H9 (cell line): ENCODE measurements at regions not wholly inside any gene's neighbourhood (a gene's known extent, or its start where the extent isn't known, plus 50 kb on each side); places are given as distances from the start of the nearest gene placed in this dataset.

Source experiments
- DNase-seq: peaks from one replicate; pipeline ENCODE4 v3.0.0-alpha.2; 2017
- H2AFZ ChIP-seq: one replicate; pipeline ENCODE4 v1.6.1; 2013; ENCODE audit warnings: mild to moderate bottlenecking, low read length, control low read depth, moderate library complexity
- H2AK5ac ChIP-seq: 2 replicates; pipeline ENCODE4 v1.6.1; 2013; ENCODE audit warnings: low read length, control low read depth, mixed read lengths; ENCODE audit not compliant: insufficient read length
- H2BK120ac ChIP-seq: one replicate; pipeline ENCODE4 v1.6.1; 2013; ENCODE audit warnings: low read depth, mild to moderate bottlenecking, low read length, control low read depth, inconsistent platforms; ENCODE audit not compliant: poor library complexity, severe bottlenecking
- H2BK12ac ChIP-seq: 2 replicates; pipeline ENCODE4 v1.6.1; 2013; ENCODE audit warnings: low read length, control low read depth, mixed read lengths, low read depth; ENCODE audit not compliant: insufficient read length
- H2BK15ac ChIP-seq: 2 replicates; pipeline ENCODE4 v1.6.1; 2013; ENCODE audit warnings: low read depth, low read length, control low read depth
- H2BK20ac ChIP-seq: one replicate; pipeline ENCODE4 v1.6.1; 2013; ENCODE audit warnings: low read depth, mild to moderate bottlenecking, low read length, control low read depth, inconsistent platforms; ENCODE audit not compliant: poor library complexity, severe bottlenecking
- H2BK5ac ChIP-seq: 2 replicates; pipeline ENCODE4 v1.6.1; 2013; ENCODE audit warnings: low read length, control low read depth, mixed read lengths; ENCODE audit not compliant: insufficient read length
- H3K14ac ChIP-seq: 2 replicates; pipeline ENCODE4 v1.6.1; 2013; ENCODE audit warnings: low read length, control low read depth; ENCODE audit not compliant: insufficient read depth
- H3K18ac ChIP-seq: 2 replicates; pipeline ENCODE4 v1.6.1; 2013; ENCODE audit warnings: low read depth, mild to moderate bottlenecking, mixed read lengths, low read length, control low read depth; ENCODE audit not compliant: insufficient read length
- H3K23ac ChIP-seq: 2 replicates; pipeline ENCODE4 v1.6.1; 2013; ENCODE audit warnings: low read length, control low read depth, mixed read lengths, low read depth; ENCODE audit not compliant: insufficient read length
- H3K23me2 ChIP-seq: 2 replicates; pipeline ENCODE4 v1.6.1; 2013; ENCODE audit warnings: low read depth, mild to moderate bottlenecking, mixed read lengths, low read length, control low read depth; ENCODE audit not compliant: insufficient read length, poor library complexity, severe bottlenecking
- H3K27ac ChIP-seq: 2 replicates; pipeline ENCODE4 v1.5.1; 2013; ENCODE audit warnings: low read length, control low read depth, mixed read lengths, low read depth; ENCODE audit not compliant: insufficient read length
- H3K27me3 ChIP-seq: 2 replicates; pipeline ENCODE4 v1.6.1; 2013; ENCODE audit warnings: low read length, control low read depth, inconsistent platforms; ENCODE audit not compliant: insufficient read depth
- H3K4ac ChIP-seq: 2 replicates; pipeline ENCODE4 v1.6.1; 2013; ENCODE audit warnings: low read depth, mild to moderate bottlenecking, control low read depth, inconsistent platforms, low read length, moderate library complexity
- H3K4me1 ChIP-seq: 2 replicates; pipeline ENCODE4 v1.6.1; 2013; ENCODE audit warnings: low read length, control low read depth, inconsistent platforms; ENCODE audit not compliant: insufficient read depth
- H3K4me2 ChIP-seq: 2 replicates; pipeline ENCODE4 v1.6.1; 2013; ENCODE audit warnings: low read length, control low read depth, mixed read lengths; ENCODE audit not compliant: insufficient read length, insufficient read depth
- H3K56ac ChIP-seq: 2 replicates; pipeline ENCODE4 v1.6.1; 2013; ENCODE audit warnings: low read depth, mild to moderate bottlenecking, mixed read lengths, low read length, control low read depth; ENCODE audit not compliant: insufficient read length
- H3K79me1 ChIP-seq: 2 replicates; pipeline ENCODE4 v1.6.1; 2013; ENCODE audit warnings: low read depth, mild to moderate bottlenecking, moderate library complexity, low read length, control low read depth, inconsistent platforms; ENCODE audit not compliant: insufficient read depth, poor library complexity, severe bottlenecking
- H3K79me2 ChIP-seq: 2 replicates; pipeline ENCODE4 v1.6.1; 2013; ENCODE audit warnings: low read length, control low read depth, inconsistent platforms; ENCODE audit not compliant: insufficient read depth
- H3K9ac ChIP-seq: 2 replicates; pipeline ENCODE4 v1.6.1; 2013; ENCODE audit warnings: low read length, control low read depth, mixed read lengths; ENCODE audit not compliant: insufficient read length; ENCODE audit errors: extremely low read depth
- H3K9me3 ChIP-seq: one replicate; pipeline ENCODE4 v1.6.1; 2013; ENCODE audit warnings: low read depth, low read length, inconsistent platforms; ENCODE audit not compliant: control insufficient read depth
- H3T11ph ChIP-seq: one replicate; pipeline ENCODE4 v1.6.1; 2013; ENCODE audit warnings: mild to moderate bottlenecking, low read length, control low read depth, inconsistent platforms
- H4K20me1 ChIP-seq: one replicate; pipeline ENCODE4 v1.6.1; 2013; ENCODE audit not compliant: control insufficient read depth, insufficient read length, insufficient read depth
- H4K5ac ChIP-seq: 2 replicates; pipeline ENCODE4 v1.6.1; 2013; ENCODE audit warnings: low read depth, mild to moderate bottlenecking, mixed read lengths, low read length, control low read depth; ENCODE audit not compliant: insufficient read length
- H4K8ac ChIP-seq: replicated peaks from 2 replicates; pipeline ENCODE4 v1.6.1; 2013; ENCODE audit warnings: low read length, control low read depth, mixed read lengths, low read depth; ENCODE audit not compliant: insufficient read length
- H4K91ac ChIP-seq: 2 replicates; pipeline ENCODE4 v1.6.1; 2013; ENCODE audit warnings: low read depth, mild to moderate bottlenecking, moderate library complexity, mixed read lengths, low read length, control low read depth; ENCODE audit not compliant: insufficient read length
- H3K27ac Mint-ChIP-seq, 3 experiments: 2 replicates in 2 of 3; 3 replicates in 1 of 3; pipeline ENCODE4 v1.8.0; 2020 to 2021; ENCODE audit warnings: mixed read lengths in 3 of 3, mild to moderate bottlenecking in 1 of 3, moderate library complexity in 1 of 3
- H3K27me3 Mint-ChIP-seq: 2 replicates; pipeline ENCODE4 v1.8.0; 2021; ENCODE audit warnings: low read depth, mild to moderate bottlenecking, moderate library complexity, mixed read lengths
- H3K36me3 Mint-ChIP-seq, 3 experiments: 2 replicates in 2 of 3; 3 replicates in 1 of 3; pipeline ENCODE4 v1.8.0; 2020 to 2021; ENCODE audit warnings: low read depth in 3 of 3, mixed read lengths in 3 of 3; ENCODE audit not compliant: insufficient read depth in 1 of 3
- H3K4me1 Mint-ChIP-seq, 2 experiments: 2 replicates each; pipeline ENCODE4 v1.8.0; 2020; ENCODE audit warnings: mixed read lengths in 2 of 2
- H3K4me3 Mint-ChIP-seq, 2 experiments: 2 replicates in 1 of 2; 3 replicates in 1 of 2; pipeline ENCODE4 v1.8.0; 2020 to 2021; ENCODE audit warnings: mild to moderate bottlenecking in 2 of 2, mixed read lengths in 2 of 2, moderate library complexity in 1 of 2
- H3K9me3 Mint-ChIP-seq, 2 experiments: 2 replicates in 1 of 2; 3 replicates in 1 of 2; pipeline ENCODE4 v1.8.0; 2020; ENCODE audit warnings: mild to moderate bottlenecking in 2 of 2, mixed read lengths in 2 of 2, moderate library complexity in 1 of 2
- WGBS: extraction: QIAGEN DNeasy Blood & Tissue Kit; methylation state at CpG from one replicate; pipeline ENCODE4 v1.1.7; 2013; ENCODE audit warnings: missing lambda C conversion rate, low lambda C conversion rate, mixed read lengths; ENCODE audit not compliant: insufficient read length; ENCODE audit errors: extremely low coverage; 5-methylcytosine and 5-hydroxymethylcytosine counted together
- TF ChIP-seq, protein P1 (sequence below): fragments of 200-600 bp; sonication (generic); conservative IDR thresholded peaks from 3 replicates; pipeline ENCODE4 v1.8.0; 2021; ENCODE audit warnings: antibody characterized with exemption, mild to moderate bottlenecking

DNA sequence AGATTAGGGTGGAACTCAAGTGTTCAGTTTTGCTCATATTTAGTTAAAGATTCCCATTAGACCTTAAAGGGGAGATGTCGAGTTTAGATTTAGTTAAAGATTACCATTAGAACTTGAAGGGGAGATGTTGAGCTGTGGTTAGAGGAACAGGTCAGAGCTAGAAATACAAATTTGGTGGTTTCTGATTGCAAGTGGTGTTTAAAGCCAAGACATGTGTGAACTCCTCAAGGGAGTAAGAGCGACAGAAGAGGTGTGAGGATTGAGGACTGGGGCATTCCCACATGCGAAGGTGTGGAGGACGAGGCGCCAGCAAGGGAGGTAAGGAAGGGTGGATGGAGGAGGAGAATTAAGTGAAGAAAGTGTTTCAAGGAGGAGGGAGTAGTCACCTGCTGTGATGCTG is 168.6 kb downstream of the IER5 start:
- no peak overlapping the region for H2BK120ac ChIP-seq
- H4K91ac ChIP-seq: no peak overlapping the region
- H3K9me3 ChIP-seq: no peaks in the 10 kb centered on the region
- H3K23ac ChIP-seq: no peak overlapping the region
- no peaks in the 10 kb centered on the region for H3K79me1 ChIP-seq
- H3K27ac Mint-ChIP-seq: no peak overlapping the region
- no peak overlapping the region for H3T11ph ChIP-seq
- no peak overlapping the region for H2BK12ac ChIP-seq
- H3K4me1 ChIP-seq: no peaks in the 10 kb centered on the region
- no peak overlapping the region for H3K18ac ChIP-seq
- DNase-seq: no peak
- no peaks in the 10 kb centered on the region; the same call in 1 of the 2 replicates for H3K27me3 ChIP-seq
- H3K56ac ChIP-seq: no peak overlapping the region
- peaks cover 25 to 28% of the 10 kb centered on the region in 2 experiments for H3K9me3 Mint-ChIP-seq
- no peak overlapping the region for H3K27ac ChIP-seq
- no peak overlapping the region for H2BK15ac ChIP-seq
- H4K20me1 ChIP-seq: no peaks in the 10 kb centered on the region
- no peak overlapping the region for H3K14ac ChIP-seq
- H2AFZ ChIP-seq: no peak overlapping the region
- no peaks in the 10 kb centered on the region for H3K23me2 ChIP-seq
- TF ChIP-seq, protein P1, sequence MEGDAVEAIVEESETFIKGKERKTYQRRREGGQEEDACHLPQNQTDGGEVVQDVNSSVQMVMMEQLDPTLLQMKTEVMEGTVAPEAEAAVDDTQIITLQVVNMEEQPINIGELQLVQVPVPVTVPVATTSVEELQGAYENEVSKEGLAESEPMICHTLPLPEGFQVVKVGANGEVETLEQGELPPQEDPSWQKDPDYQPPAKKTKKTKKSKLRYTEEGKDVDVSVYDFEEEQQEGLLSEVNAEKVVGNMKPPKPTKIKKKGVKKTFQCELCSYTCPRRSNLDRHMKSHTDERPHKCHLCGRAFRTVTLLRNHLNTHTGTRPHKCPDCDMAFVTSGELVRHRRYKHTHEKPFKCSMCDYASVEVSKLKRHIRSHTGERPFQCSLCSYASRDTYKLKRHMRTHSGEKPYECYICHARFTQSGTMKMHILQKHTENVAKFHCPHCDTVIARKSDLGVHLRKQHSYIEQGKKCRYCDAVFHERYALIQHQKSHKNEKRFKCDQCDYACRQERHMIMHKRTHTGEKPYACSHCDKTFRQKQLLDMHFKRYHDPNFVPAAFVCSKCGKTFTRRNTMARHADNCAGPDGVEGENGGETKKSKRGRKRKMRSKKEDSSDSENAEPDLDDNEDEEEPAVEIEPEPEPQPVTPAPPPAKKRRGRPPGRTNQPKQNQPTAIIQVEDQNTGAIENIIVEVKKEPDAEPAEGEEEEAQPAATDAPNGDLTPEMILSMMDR: no peak
- no peak overlapping the region for H3K9ac ChIP-seq
- H3K36me3 Mint-ChIP-seq: peaks cover 11 to 32% (median 11%) of the 10 kb centered on the region in 3 experiments
- H3K4me3 Mint-ChIP-seq: no peak overlapping the region
- H4K5ac ChIP-seq: no peak overlapping the region
- H3K79me2 ChIP-seq: no peaks in the 10 kb centered on the region
- no peak overlapping the region for H2AK5ac ChIP-seq
- H3K4ac ChIP-seq: no peak overlapping the region
- peaks cover 35% of the 10 kb centered on the region for H3K27me3 Mint-ChIP-seq
- no peak overlapping the region for H2BK20ac ChIP-seq
- WGBS: no CpG with 5 or more reads among the region's 5 CpGs
- no peak overlapping the region for H4K8ac ChIP-seq
- H3K4me2 ChIP-seq: no peak overlapping the region
- no peak overlapping the region for H2BK5ac ChIP-seq
- peaks cover 6 to 21% of the 10 kb centered on the region in 2 experiments for H3K4me1 Mint-ChIP-seq
